NCI-H748 treated with DMSO at 0.1 percent for 48 hours (cell line): ENCODE measurements at regions not wholly inside any gene's neighbourhood (a gene's known extent, or its start where the extent isn't known, plus 50 kb on each side); places are given as distances from the start of the nearest gene placed in this dataset.
"Not testable (repeated sequence)": the region's sequence is repeated elsewhere in the genome, so short reads cannot be mapped to it uniquely, and the experiment has no call there.

Experiments used
- DNase-seq: peaks from one replicate; lab custom pipeline; 2025; lab: John Stamatoyannopoulos, UW

- DNase-seq, result no peak
Measured at GRCh38 chr16:66099306-66099705, 267.2 kb upstream of the CDH5 start.

GRCh38 chr16:66097751-66098150 lies 268.7 kb upstream of the CDH5 start:
- DNase-seq, result no peak

- DNase-seq, result no peak
Measured at GRCh38 chr16:66095676-66096075, 270.8 kb upstream of the CDH5 start.

GRCh38 chr16:66093191-66093590 lies 273.3 kb upstream of the CDH5 start:
- DNase-seq, result no peak

- no peak for DNase-seq
Measured at GRCh38 chr16:66091471-66091891, 275.0 kb upstream of the CDH5 start.

GRCh38 chr16:66088681-66089080 lies 277.8 kb upstream of the CDH5 start:
- no peak for DNase-seq

GRCh38 chr16:66087308-66087707 lies 279.2 kb upstream of the CDH5 start:
- no peak for DNase-seq

GRCh38 chr16:66085651-66086050 lies 280.8 kb upstream of the CDH5 start:
- no peak for DNase-seq

GRCh38 chr16:66084731-66085130 lies 281.8 kb upstream of the CDH5 start:
- not testable (repeated sequence) for DNase-seq

GRCh38 chr16:66084306-66084705 lies 282.2 kb upstream of the CDH5 start:
- DNase-seq, result no peak

- no peak for DNase-seq
Measured at GRCh38 chr16:66083171-66083570, 283.3 kb upstream of the CDH5 start.

GRCh38 chr16:66082424-66082823 lies 284.1 kb upstream of the CDH5 start:
- DNase-seq, result no peak

- no peak for DNase-seq
Measured at GRCh38 chr16:66081775-66082366, 284.6 kb upstream of the CDH5 start.

- DNase-seq, result no peak
Measured at GRCh38 chr16:66079671-66080334, 286.7 kb upstream of the CDH5 start.

GRCh38 chr16:66070140-66070917 lies 296.2 kb upstream of the CDH5 start:
- no peak for DNase-seq

- no peak for DNase-seq
Measured at GRCh38 chr16:66069587-66069986, 296.9 kb upstream of the CDH5 start.

- DNase-seq, result no peak
Measured at GRCh38 chr16:66066404-66066803, 300.1 kb upstream of the CDH5 start.

GRCh38 chr16:66065925-66066324 lies 300.6 kb upstream of the CDH5 start:
- DNase-seq, result no peak

GRCh38 chr16:66064801-66065530 lies 301.5 kb upstream of the CDH5 start:
- DNase-seq, result no peak

- no peak for DNase-seq
Measured at GRCh38 chr16:66058832-66059231, 307.7 kb upstream of the CDH5 start.

- DNase-seq, result no peak
Measured at GRCh38 chr16:66058172-66058691, 308.3 kb upstream of the CDH5 start.

GRCh38 chr16:66057057-66057456 lies 309.4 kb upstream of the CDH5 start:
- no peak for DNase-seq
